ENCODE measurements at regions not wholly inside any gene's neighbourhood (a gene's known extent, or its start where the extent isn't known, plus 50 kb on each side); places are given as distances from the start of the nearest gene placed in this dataset.

GRCh38 chr5:122547669-122548068, 227.2 kb upstream of the SNX2 start:
- TF ChIP-seq CTCF (conservative IDR thresholded peaks at IDR 0.05; ENCODE audit: low read depth, low read length) (no peak), EZH2 (IDR thresholded peaks at IDR 0.05; ENCODE audit: borderline replicate concordance, low read depth, low read length, poor library complexity, severe bottlenecking) (no peak)
